Fibroblast of peridontal ligament (primary cell): ENCODE measurements at regions not wholly inside any gene's neighbourhood (a gene's known extent, or its start where the extent isn't known, plus 50 kb on each side); places are given as distances from the start of the nearest gene placed in this dataset.
"Not testable (repeated sequence)": the region's sequence is repeated elsewhere in the genome, so short reads cannot be mapped to it uniquely, and the experiment has no call there.

Experiments used
- DNase-seq: peaks from one replicate; pipeline ENCODE4 v3.0.0-alpha.2; 2010; ENCODE audit errors: extremely low read depth

DNA sequence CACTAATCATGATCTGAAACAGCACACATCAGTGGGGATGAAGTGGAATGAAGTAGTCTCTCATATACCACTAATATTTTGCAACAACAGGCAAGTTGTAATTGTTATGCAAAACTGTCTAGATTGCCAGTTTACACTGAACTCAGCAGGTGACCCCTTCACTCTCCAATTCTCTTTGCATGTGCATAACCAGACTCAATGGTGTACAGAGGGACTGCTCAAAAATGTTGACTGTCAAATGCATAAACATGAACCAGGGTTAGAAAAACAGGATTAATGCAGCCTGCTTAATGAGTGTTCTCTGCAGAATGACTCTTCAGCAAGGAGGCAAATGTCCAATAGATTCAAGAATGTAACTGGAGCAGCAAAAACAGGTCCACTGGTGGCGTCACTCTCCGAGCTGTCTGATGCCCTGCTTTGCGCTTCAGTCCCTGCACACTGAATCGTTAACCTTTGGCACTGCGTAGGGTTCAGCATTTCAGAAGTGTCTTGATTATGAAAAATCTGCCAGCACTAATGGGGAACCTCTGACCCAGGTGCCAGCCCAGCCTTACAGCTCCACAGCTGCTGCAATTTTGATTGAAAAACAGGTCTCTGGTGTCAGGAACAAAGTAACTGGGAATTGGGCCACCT is 209.3 kb downstream of the TDRD15 start:
- no peak for DNase-seq

DNA sequence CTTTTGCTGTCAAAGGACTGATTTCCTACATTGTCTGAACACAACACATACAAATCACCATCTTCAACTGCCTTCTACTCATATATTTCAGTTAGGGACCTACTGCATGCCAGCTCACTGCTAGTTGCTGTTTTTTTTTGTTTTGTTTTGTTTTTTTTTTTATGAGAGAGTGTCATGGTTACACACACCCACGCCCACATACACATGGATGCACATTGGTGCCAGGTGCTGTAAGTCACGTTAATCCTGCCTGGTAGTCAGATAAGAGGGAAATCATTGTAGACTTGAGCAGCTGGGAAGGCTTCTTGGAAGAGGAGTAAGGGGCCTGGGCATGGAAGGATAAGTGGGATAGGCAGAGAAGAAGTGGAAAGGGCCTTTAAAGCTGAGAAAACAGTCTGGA is 209.9 kb downstream of the TDRD15 start:
- no peak for DNase-seq

DNA sequence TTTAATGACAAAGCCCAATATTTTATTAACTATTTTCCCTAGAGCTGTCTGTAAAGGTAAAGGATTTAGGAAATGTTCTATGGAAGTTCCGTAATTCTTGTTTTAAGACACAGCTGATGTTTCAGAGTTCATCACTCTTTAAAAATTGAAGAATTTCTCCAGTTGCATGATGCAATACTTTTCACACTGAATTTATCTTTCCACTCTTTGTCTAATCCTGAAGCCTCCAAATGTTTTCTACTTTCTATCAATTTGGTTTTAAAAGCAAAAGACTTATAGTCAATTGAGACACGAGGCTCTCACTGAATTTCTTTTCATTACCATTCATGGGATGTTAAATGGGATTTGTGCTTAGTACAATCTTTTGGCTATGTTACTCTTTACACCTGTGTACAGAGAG is 223.2 kb downstream of the TDRD15 start:
- DNase-seq = no peak

DNA sequence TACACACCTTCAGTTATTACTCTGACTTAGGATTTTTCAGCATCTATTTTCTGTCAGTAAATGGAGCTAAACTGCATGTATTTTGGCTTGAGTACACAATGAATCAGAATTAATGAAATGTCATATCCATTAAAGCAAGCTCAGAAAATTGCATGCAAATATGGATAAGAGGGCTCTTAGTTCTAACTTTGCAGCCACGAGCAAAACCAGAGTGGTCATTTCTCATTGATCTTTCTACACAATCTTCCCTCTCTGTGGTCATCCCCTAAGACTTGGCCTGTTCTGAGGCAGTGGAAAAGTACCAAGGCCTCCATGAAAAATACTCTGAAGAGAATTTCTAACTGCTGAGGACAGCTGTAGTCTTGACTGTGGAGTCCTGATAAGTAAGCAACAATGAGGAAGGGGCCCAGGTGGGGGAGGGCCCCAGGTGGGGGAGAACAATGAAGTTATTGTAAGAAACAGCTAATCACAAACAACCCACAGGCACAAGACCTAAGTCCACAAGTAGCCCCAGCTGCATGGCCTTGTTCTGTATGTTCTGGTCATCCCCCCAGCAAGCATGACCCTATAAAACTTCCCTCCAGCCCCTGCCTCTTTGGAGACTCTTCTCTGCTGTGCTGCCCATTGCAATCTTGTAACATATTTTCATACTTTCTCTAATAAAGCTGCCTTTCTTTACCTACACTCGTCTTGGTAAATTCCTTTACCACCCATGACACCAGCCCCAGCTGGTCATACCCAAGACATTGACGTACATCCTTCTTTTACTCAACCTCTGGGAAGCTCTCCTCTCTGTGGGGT is 230.3 kb downstream of the TDRD15 start:
- DNase-seq = no peak

- DNase-seq = no peak
These were observed 232.5 kb downstream of the TDRD15 start for GRCh38 chr2:21356086-21356856.

- DNase-seq = no peak
These were observed 233.1 kb downstream of the TDRD15 start for GRCh38 chr2:21356857-21357255.

DNA sequence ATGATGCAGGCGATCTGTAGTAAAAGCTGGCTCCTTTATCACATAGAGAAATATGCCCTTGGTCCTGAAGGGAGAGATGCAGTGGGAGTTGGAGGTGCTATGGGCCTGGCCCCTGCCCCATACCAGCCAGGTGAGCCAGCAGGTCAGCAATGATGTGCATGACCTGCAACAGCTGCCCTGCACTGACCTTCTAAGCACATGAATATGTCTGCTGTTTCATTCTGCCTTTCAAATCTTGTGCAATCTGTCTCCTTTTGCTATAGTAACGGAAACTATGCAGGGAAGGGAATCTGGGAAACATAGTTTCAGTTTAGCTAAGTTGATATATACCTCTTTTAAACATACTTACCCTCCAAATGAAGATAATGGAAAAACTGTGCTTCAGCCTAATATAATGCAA is 235.2 kb downstream of the TDRD15 start:
- no peak for DNase-seq

- DNase-seq = no peak
These were observed 237.6 kb downstream of the TDRD15 start for GRCh38 chr2:21361384-21361783.

- DNase-seq = no peak
These were observed 238.3 kb downstream of the TDRD15 start for GRCh38 chr2:21361957-21362486.

GRCh38 chr2:21363364-21363763 is 239.6 kb downstream of the TDRD15 start:
- DNase-seq = no peak

- DNase-seq = no peak
These were observed 243.7 kb downstream of the TDRD15 start for GRCh38 chr2:21367421-21367820.

DNA sequence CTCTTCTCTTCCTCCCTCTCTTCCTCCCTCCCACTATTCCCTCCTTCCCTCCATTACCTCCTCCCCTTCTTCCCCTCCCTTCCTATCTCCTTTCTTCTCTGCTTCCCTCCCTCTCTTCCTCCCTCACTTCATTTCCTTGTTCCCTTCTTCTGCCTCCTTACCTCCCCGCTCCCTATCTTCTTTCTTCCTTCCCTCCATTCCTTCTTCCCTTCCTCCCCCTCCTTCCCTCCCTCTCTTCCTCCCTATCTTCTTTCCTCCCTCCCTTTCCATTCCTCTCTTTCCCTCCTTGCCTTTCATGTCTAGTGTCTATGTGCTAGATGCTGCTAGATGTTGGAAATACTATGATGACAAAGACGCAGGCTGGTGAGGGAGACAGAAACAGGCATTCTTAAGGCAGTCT is 246.0 kb downstream of the TDRD15 start:
- DNase-seq = no peak

DNA sequence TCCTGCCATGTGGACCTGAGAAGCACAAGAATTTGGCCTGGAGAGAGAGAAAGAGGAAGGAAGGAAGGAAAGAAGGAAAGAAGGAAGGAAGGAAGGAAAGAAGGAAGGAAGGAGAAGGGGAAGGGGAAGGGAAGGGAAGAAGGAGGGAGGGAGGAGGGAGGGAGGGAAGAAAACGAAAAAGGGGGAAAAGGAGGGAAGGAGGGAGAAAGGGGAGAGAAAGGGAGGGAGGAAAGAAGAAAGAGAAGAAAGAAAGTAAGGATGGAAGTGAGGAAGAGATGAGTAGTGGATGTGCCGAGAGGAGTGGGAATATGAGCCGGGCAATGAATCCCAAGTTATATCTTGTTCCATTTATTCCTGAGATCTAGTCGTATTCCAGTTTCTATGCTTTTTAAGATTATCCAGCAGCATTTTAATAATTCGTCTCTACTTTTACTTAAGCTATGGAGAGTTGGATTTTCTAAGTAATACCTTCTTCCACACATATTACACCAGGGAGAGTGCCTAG is 247.8 kb downstream of the TDRD15 start:
- no peak for DNase-seq

DNA sequence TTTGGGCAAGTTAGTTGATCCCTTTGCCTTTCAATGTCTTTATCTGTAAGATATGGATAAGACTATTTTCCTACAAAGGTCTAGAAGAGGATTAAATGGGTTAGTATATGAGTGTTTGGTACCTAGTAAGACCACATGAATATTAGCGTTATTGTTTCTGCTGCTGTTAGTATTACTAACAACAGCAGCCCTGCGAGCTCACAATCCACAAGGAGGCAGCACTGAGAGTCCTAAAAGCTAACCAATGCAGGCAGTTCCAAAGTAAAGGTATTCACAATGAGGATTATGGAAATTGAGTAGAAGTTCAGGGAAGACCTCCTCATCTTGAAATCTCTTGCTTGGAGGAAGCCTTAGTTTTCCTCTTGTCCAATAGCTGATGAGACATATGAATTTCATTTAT is 248.9 kb downstream of the TDRD15 start:
- DNase-seq = no peak

DNA sequence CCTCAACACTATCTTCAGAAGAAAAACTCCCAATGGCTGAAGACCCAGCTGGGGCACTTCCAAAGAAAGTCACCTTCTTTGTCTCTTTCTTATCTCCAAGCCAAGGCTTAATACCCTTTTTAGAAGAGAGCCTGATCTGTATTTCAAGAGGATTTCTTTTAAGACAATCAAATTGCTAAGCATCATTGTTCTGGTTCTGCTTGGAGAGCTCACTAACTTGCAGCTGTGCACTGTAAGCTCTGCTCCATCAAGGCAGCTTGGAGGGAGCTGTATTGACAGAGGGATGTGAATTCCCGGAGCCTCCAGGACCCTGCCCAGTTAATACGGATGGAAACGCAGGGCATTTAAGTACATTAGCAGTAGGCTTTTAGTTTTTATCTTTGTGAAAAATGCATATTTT is 253.1 kb downstream of the TDRD15 start:
- no peak for DNase-seq

DNA sequence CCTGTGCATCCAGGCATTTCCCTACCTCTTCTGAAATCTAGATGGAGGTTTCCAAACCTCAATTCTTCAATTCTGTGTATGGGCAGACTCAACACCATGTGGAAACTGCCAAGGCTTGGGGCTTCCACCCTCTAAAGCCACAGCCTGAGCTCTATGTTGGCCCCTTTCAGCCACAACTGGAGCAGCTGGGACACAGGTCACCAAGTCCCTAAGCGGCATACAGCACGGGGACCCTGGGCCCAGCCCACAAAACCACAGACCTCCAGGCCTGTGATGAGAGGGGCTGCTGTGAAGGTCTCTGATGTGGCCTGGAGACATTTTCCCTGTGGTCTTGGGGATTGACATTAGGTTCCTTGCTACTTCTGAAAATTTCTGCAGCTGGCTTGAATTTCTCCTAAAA is 255.4 kb downstream of the TDRD15 start:
- DNase-seq = no peak

GRCh38 chr2:21379668-21380067 is 255.9 kb downstream of the TDRD15 start:
- DNase-seq = not testable (repeated sequence)

DNA sequence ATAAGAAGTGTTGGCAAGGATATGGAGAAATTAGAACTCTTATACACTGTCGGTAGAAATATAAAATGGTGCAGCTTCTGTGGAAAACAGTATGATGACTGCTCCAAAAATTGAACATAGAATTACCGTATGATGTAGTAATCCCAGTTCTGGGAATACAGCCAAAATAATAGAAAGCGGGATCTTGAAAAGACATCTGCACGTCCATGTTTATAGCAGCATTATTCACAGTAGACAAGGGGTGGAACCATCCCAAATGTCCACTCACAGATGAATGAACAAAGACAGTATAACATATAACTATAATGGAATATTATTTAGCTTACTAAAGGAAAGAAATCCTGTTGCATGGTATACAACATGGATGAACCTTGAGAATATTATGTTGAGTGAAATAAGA is 257.7 kb downstream of the TDRD15 start:
- no peak for DNase-seq

GRCh38 chr2:21382701-21383520 is 259.1 kb downstream of the TDRD15 start:
- no peak for DNase-seq

DNA sequence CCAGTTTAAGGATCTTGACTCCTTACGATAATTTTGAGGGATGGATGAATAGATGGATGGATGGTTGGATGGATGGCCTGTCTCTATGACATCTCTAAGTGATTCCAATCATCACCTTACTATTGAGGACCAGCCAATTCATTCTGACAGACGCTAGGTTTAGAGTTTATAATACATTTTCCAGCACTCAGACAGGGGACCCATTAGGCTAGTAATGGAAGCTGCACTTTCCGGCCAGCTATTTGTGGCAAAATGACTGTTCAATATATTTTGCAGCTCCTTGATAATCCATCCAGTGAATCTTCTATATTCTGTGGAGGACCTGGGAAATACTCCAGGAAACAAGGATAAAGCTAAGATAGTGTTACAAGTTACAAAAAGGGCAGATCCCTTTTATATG is 262.9 kb downstream of the TDRD15 start:
- DNase-seq = no peak

- no peak for DNase-seq
These were observed 268.9 kb downstream of the TDRD15 start for GRCh38 chr2:21392649-21393048.
